ENCODE measurements at regions not wholly inside any gene's neighbourhood (a gene's known extent, or its start where the extent isn't known, plus 50 kb on each side); places are given as distances from the start of the nearest gene placed in this dataset.

GRCh38 chr5:128757196-128757959, 207.9 kb upstream of the SLC27A6 start:
- Histone ChIP-seq H2AFZ (ENCODE audit: insufficient read depth, low read depth, low read length, poor library complexity, severe bottlenecking) (no peak overlapping the region), H3K4me3 (replicated peaks in 1 of 3; ENCODE audit: low read depth in 2 of 3, low read length in 3 of 3) (no peak overlapping the region), H3K9ac (ENCODE audit: insufficient read depth, low read length, poor library complexity, severe bottlenecking) (no peak overlapping the region), H3K9me3 (replicated peaks in 1 of 2; ENCODE audit: control insufficient read depth in 1 of 2, insufficient read depth in 1 of 2, low read length in 2 of 2) (peaks cover 0 to 6% of the 10 kb centered on the region in 2 donors), H4K20me1 (ENCODE audit: insufficient read depth, low read length) (no peaks in the 10 kb centered on the region), H3K27me3 (ENCODE audit: control insufficient read depth in 2 of 2, insufficient read depth in 2 of 2, low read length in 2 of 2) (no peaks in the 10 kb centered on the region), H3K4me2 (replicated peaks; ENCODE audit: extremely low read depth, low read length, poor library complexity, severe bottlenecking) (no peak overlapping the region), H3K27ac (ENCODE audit: low read depth in 1 of 2, low read length in 2 of 2) (no peak overlapping the region), H3K4me1 (ENCODE audit: control insufficient read depth in 1 of 2, insufficient read depth in 2 of 2, low read length in 2 of 2) (no peaks in the 10 kb centered on the region), H3K79me2 (ENCODE audit: insufficient read depth, low read length) (no peaks in the 10 kb centered on the region), H3K36me3 (replicated peaks in 1 of 2; ENCODE audit: control insufficient read depth in 1 of 2, insufficient read depth in 2 of 2, low read length in 2 of 2) (no peaks in the 10 kb centered on the region)
- intact Hi-C loops (cut with micrococcal nuclease), result no loop called here
- no peak overlapping the region for H3K27ac Mint-ChIP-seq
- peaks cover 0 to 1% (median 0%) of the 10 kb centered on the region in 3 donors for H3K27me3 Mint-ChIP-seq (ENCODE audit: low read depth in 3 of 3)
- no peaks in the 10 kb centered on the region for H3K4me1 Mint-ChIP-seq
- no peak for TF ChIP-seq CTCF (IDR thresholded peaks at IDR 0.05)
- no CpG with 5 or more reads among the region's 3 CpGs for WGBS (ENCODE audit: insufficient coverage)
- no peaks in the 10 kb centered on the region for H3K36me3 Mint-ChIP-seq
- peaks cover under 1 to 7% (median 4%) of the 10 kb centered on the region in 7 donors for H3K9me3 Mint-ChIP-seq
- DNase-seq, result no peak
- H3K4me3 Mint-ChIP-seq, result no peak overlapping the region

GRCh38 chr5:128762661-128763306, 202.5 kb upstream of the SLC27A6 start:
- no peak overlapping the region for H3K4me3 ChIP-seq (replicated peaks in 1 of 3; ENCODE audit: low read depth in 2 of 3, low read length in 3 of 3)
- H3K36me3 ChIP-seq (replicated peaks in 1 of 2; ENCODE audit: control insufficient read depth in 1 of 2, insufficient read depth in 2 of 2, low read length in 2 of 2), result no peaks in the 10 kb centered on the region
- intact Hi-C loops (cut with micrococcal nuclease), result no loop called here
- no peak for TF ChIP-seq CTCF (IDR thresholded peaks at IDR 0.05)
- no peaks in the 10 kb centered on the region for H3K36me3 Mint-ChIP-seq
- peaks cover 0 to 5% (median 3%) of the 10 kb centered on the region in 7 donors for H3K9me3 Mint-ChIP-seq
- 88% methylated on average over 2 of the region's 10 CpGs for WGBS (ENCODE audit: insufficient coverage)
- H3K79me2 ChIP-seq (ENCODE audit: insufficient read depth, low read length), result no peaks in the 10 kb centered on the region
- DNase-seq, result no peak
- no peak overlapping the region for H3K4me3 Mint-ChIP-seq
- H3K27me3 Mint-ChIP-seq (ENCODE audit: low read depth in 3 of 3), result peaks cover 0 to 2% (median 1%) of the 10 kb centered on the region in 3 donors
- no peaks in the 10 kb centered on the region for H3K4me1 Mint-ChIP-seq
- no peak overlapping the region for H2AFZ ChIP-seq (ENCODE audit: insufficient read depth, low read depth, low read length, poor library complexity, severe bottlenecking)
- H3K27ac ChIP-seq (ENCODE audit: low read depth in 1 of 2, low read length in 2 of 2), result no peak overlapping the region
- H3K27ac Mint-ChIP-seq, result no peak overlapping the region
- no peak overlapping the region for H3K4me2 ChIP-seq (replicated peaks; ENCODE audit: extremely low read depth, low read length, poor library complexity, severe bottlenecking)
- H3K27me3 ChIP-seq (ENCODE audit: control insufficient read depth in 2 of 2, insufficient read depth in 2 of 2, low read length in 2 of 2), result no peaks in the 10 kb centered on the region
- no peak overlapping the region for H3K9ac ChIP-seq (ENCODE audit: insufficient read depth, low read length, poor library complexity, severe bottlenecking)
- H3K4me1 ChIP-seq (ENCODE audit: control insufficient read depth in 1 of 2, insufficient read depth in 2 of 2, low read length in 2 of 2), result no peaks in the 10 kb centered on the region
- no peaks in the 10 kb centered on the region for H4K20me1 ChIP-seq (ENCODE audit: insufficient read depth, low read length)
- H3K9me3 ChIP-seq (replicated peaks in 1 of 2; ENCODE audit: control insufficient read depth in 1 of 2, insufficient read depth in 1 of 2, low read length in 2 of 2), result peaks cover 0 to 2% of the 10 kb centered on the region in 2 donors
